ENCODE measurements at regions not wholly inside any gene's neighbourhood (a gene's known extent, or its start where the extent isn't known, plus 50 kb on each side); places are given as distances from the start of the nearest gene placed in this dataset.
A peak's percentile ranks its signal among the peaks of the same experiment; 100 is the strongest.

- H3K27ac ChIP-seq, result no peak overlapping the region
- H3K4me3 ChIP-seq, result no peak overlapping the region
- no peaks in the 10 kb centered on the region for H3K36me3 ChIP-seq
- no peak for TF ChIP-seq CTCF (IDR thresholded peaks at IDR 0.05; ENCODE audit: low read depth, low read length)
- H3K9me3 ChIP-seq (ENCODE audit: low read depth), result no peaks in the 10 kb centered on the region
- no peaks in the 10 kb centered on the region for H3K4me1 ChIP-seq (ENCODE audit: low read depth)
- DNase-seq (ENCODE audit: low read depth in 1 of 2, low spot score in 1 of 2), result peak in 1 of 2 donors; percentile 60
- H3K27me3 ChIP-seq, result no peaks in the 10 kb centered on the region
These were observed 265.9 kb upstream of the NOVA1 start for GRCh38 chr14:26863736-26864135.

- Histone ChIP-seq H3K4me1 (ENCODE audit: low read depth) (no peaks in the 10 kb centered on the region), H3K27ac (no peak overlapping the region), H3K9me3 (ENCODE audit: low read depth) (no peaks in the 10 kb centered on the region), H3K27me3 (no peaks in the 10 kb centered on the region), H3K36me3 (no peaks in the 10 kb centered on the region), H3K4me3 (no peak overlapping the region)
- TF ChIP-seq CTCF (IDR thresholded peaks at IDR 0.05; ENCODE audit: low read depth, low read length), result no peak
- DNase-seq (ENCODE audit: low read depth in 1 of 2, low spot score in 1 of 2), result no peak
These were observed 268.9 kb upstream of the NOVA1 start for GRCh38 chr14:26866721-26867120.

GRCh38 chr14:26867171-26867757, 269.4 kb upstream of the NOVA1 start:
- Histone ChIP-seq H3K4me3 (no peak overlapping the region), H3K9me3 (ENCODE audit: low read depth) (no peaks in the 10 kb centered on the region), H3K36me3 (no peaks in the 10 kb centered on the region), H3K27ac (no peak overlapping the region), H3K27me3 (no peaks in the 10 kb centered on the region), H3K4me1 (ENCODE audit: low read depth) (no peaks in the 10 kb centered on the region)
- peak in 1 of 2 donors; percentile 6 for DNase-seq (ENCODE audit: low read depth in 1 of 2, low spot score in 1 of 2)
- no peak for TF ChIP-seq CTCF (IDR thresholded peaks at IDR 0.05; ENCODE audit: low read depth, low read length)

GRCh38 chr14:26870096-26870495, 272.3 kb upstream of the NOVA1 start:
- no peaks in the 10 kb centered on the region for H3K9me3 ChIP-seq (ENCODE audit: low read depth)

GRCh38 chr14:26870722-26871617, 273.1 kb upstream of the NOVA1 start:
- DNase-seq (ENCODE audit: low read depth in 1 of 2, low spot score in 1 of 2), result no peak
- Histone ChIP-seq H3K36me3 (no peaks in the 10 kb centered on the region), H3K4me3 (no peak overlapping the region), H3K27me3 (no peaks in the 10 kb centered on the region), H3K27ac (no peak overlapping the region), H3K4me1 (ENCODE audit: low read depth) (no peaks in the 10 kb centered on the region), H3K9me3 (ENCODE audit: low read depth) (no peaks in the 10 kb centered on the region)
- TF ChIP-seq CTCF (IDR thresholded peaks at IDR 0.05; ENCODE audit: low read depth, low read length), result no peak

More at GRCh38 chr14:26870096-26870495, 272.3 kb upstream of the NOVA1 start:
- Histone ChIP-seq H3K4me3 (no peak overlapping the region), H3K27me3 (no peaks in the 10 kb centered on the region), H3K36me3 (no peaks in the 10 kb centered on the region), H3K4me1 (ENCODE audit: low read depth) (no peaks in the 10 kb centered on the region), H3K27ac (no peak overlapping the region)
- no peak for TF ChIP-seq CTCF (IDR thresholded peaks at IDR 0.05; ENCODE audit: low read depth, low read length)
- no peak for DNase-seq (ENCODE audit: low read depth in 1 of 2, low spot score in 1 of 2)
